Fibroblast of skin of left quadriceps (primary cell): ENCODE measurements at regions not wholly inside any gene's neighbourhood (a gene's known extent, or its start where the extent isn't known, plus 50 kb on each side); places are given as distances from the start of the nearest gene placed in this dataset.
A peak's percentile ranks its signal among the peaks of the same experiment; 100 is the strongest.
"Not testable (repeated sequence)": the region's sequence is repeated elsewhere in the genome, so short reads cannot be mapped to it uniquely, and the experiment has no call there.

Experiments
- DNase-seq, 2 experiments: peaks; one replicate each; pipeline ENCODE4 v3.0.0-alpha.2; 2013; ENCODE audit warnings: low read depth in 2 of 2

- DNase-seq: no peak
Observed at GRCh38 chrX:113370006-113370405, 529.4 kb upstream of the AMOT start.

- no peak for DNase-seq
Observed at GRCh38 chrX:113369056-113369455, 528.4 kb upstream of the AMOT start.

- no peak for DNase-seq
Observed at GRCh38 chrX:113353134-113353533, 512.5 kb upstream of the AMOT start.

GRCh38 chrX:113330416-113330815, 489.8 kb upstream of the AMOT start:
- DNase-seq: no peak

- no peak for DNase-seq
Observed at GRCh38 chrX:113315927-113316326, 475.3 kb upstream of the AMOT start.

- DNase-seq: peak; percentile 48 to 53
Observed at GRCh38 chrX:113305496-113305895, 464.9 kb upstream of the AMOT start.

- DNase-seq: no peak
Observed at GRCh38 chrX:113300580-113300979, 459.9 kb upstream of the AMOT start.

GRCh38 chrX:113297437-113297836, 456.8 kb upstream of the AMOT start:
- no peak for DNase-seq

GRCh38 chrX:113289503-113289902, 448.9 kb upstream of the AMOT start:
- DNase-seq: no peak

GRCh38 chrX:113287761-113288160, 447.1 kb upstream of the AMOT start:
- no peak for DNase-seq

- DNase-seq: no peak
Observed at GRCh38 chrX:113275804-113276203, 435.2 kb upstream of the AMOT start.

- no peak for DNase-seq
Observed at GRCh38 chrX:113274791-113275190, 434.2 kb upstream of the AMOT start.

- no peak for DNase-seq
Observed at GRCh38 chrX:113274345-113274744, 433.7 kb upstream of the AMOT start.

GRCh38 chrX:113269203-113269602, 428.6 kb upstream of the AMOT start:
- no peak for DNase-seq

GRCh38 chrX:113260474-113260873, 419.8 kb upstream of the AMOT start:
- no peak for DNase-seq

- DNase-seq: no peak
Observed at GRCh38 chrX:113222305-113222704, 381.7 kb upstream of the AMOT start.

- DNase-seq: no peak
Observed at GRCh38 chrX:113212052-113212451, 371.4 kb upstream of the AMOT start.

- DNase-seq: no peak
Observed at GRCh38 chrX:113202601-113203000, 362.0 kb upstream of the AMOT start.

- no peak for DNase-seq
Observed at GRCh38 chrX:113195949-113196348, 355.3 kb upstream of the AMOT start.

- no peak for DNase-seq
Observed at GRCh38 chrX:113192418-113192817, 351.8 kb upstream of the AMOT start.

GRCh38 chrX:113157496-113157895, 316.9 kb upstream of the AMOT start:
- no peak for DNase-seq

- DNase-seq: not testable (repeated sequence)
Observed at GRCh38 chrX:113154315-113154714, 313.7 kb upstream of the AMOT start.

GRCh38 chrX:113136836-113137235, 296.2 kb upstream of the AMOT start:
- DNase-seq: no peak

GRCh38 chrX:113133316-113133715, 292.7 kb upstream of the AMOT start:
- no peak for DNase-seq

- DNase-seq: no peak
Observed at GRCh38 chrX:113124693-113125092, 284.1 kb upstream of the AMOT start.
